Brain microvascular endothelial cell (primary cell): ENCODE measurements at regions not wholly inside any gene's neighbourhood (a gene's known extent, or its start where the extent isn't known, plus 50 kb on each side); places are given as distances from the start of the nearest gene placed in this dataset.
A peak's percentile ranks its signal among the peaks of the same experiment; 100 is the strongest.
"Not testable (repeated sequence)": the region's sequence is repeated elsewhere in the genome, so short reads cannot be mapped to it uniquely, and the experiment has no call there.

ENCODE experiments used
- DNase-seq: peaks from one replicate; pipeline ENCODE4 v3.0.0-alpha.2; 2020
- H3K27ac ChIP-seq: fragments of 250-450 bp; sonication (Bioruptor Pico); 2 replicates; pipeline ENCODE4 v1.5.1; 2020; ENCODE audit warnings: mild to moderate bottlenecking, moderate library complexity
- H3K27me3 ChIP-seq: fragments of 250-450 bp; sonication (Bioruptor Pico); replicated peaks from 2 replicates; pipeline ENCODE4 v1.5.1; 2020; ENCODE audit warnings: mild to moderate bottlenecking
- H3K36me3 ChIP-seq: fragments of 250-450 bp; sonication (Bioruptor Pico); replicated peaks from 2 replicates; pipeline ENCODE4 v1.5.1; 2020; ENCODE audit warnings: mild to moderate bottlenecking
- H3K4me3 ChIP-seq: 2 replicates; pipeline ENCODE4 v1.5.1; 2011; ENCODE audit warnings: low read depth, mild to moderate bottlenecking, control low read depth, low read length, moderate library complexity
- in situ Hi-C: cut with HindIII; loops from 2 replicates; pipeline ENCODE4 v1.10.0; 2017; ENCODE audit warnings: low sequenced_read_pairs, low pct_ligation_motif_present
- TF ChIP-seq, protein P1 (sequence below): IDR thresholded peaks from 2 replicates; pipeline ENCODE4 v1.5.1; 2011; ENCODE audit warnings: low read depth, mild to moderate bottlenecking, moderate library complexity, low read length, control low read depth, inconsistent platforms; ENCODE audit errors: missing control alignments

DNA sequence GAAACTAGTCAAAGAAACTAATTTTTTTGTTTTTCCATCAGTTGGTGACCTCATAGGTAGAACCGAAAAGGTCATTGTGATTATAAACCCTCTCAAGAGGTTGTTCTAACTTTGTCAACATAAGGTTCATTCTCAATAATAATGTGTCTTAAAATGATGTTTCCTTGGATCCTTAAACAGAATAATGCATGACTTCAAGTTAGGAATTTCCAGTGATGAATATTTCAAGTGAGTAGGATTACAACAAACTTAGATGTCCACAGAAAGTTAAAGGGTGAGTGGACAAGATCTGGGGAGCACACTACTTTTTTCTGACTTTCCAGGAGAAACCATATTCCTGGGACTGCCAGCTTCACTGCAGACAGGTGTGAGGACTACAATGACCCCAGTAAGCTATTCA, 239.0 kb upstream of the PTGER4 start:
- in situ Hi-C loops = no loop called here
- Histone ChIP-seq H3K27me3 (no peaks in the 10 kb centered on the region), H3K4me3 (no peak overlapping the region), H3K27ac (no peak overlapping the region), H3K36me3 (no peaks in the 10 kb centered on the region)
- DNase-seq = no peak
- TF ChIP-seq, protein P1, sequence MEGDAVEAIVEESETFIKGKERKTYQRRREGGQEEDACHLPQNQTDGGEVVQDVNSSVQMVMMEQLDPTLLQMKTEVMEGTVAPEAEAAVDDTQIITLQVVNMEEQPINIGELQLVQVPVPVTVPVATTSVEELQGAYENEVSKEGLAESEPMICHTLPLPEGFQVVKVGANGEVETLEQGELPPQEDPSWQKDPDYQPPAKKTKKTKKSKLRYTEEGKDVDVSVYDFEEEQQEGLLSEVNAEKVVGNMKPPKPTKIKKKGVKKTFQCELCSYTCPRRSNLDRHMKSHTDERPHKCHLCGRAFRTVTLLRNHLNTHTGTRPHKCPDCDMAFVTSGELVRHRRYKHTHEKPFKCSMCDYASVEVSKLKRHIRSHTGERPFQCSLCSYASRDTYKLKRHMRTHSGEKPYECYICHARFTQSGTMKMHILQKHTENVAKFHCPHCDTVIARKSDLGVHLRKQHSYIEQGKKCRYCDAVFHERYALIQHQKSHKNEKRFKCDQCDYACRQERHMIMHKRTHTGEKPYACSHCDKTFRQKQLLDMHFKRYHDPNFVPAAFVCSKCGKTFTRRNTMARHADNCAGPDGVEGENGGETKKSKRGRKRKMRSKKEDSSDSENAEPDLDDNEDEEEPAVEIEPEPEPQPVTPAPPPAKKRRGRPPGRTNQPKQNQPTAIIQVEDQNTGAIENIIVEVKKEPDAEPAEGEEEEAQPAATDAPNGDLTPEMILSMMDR = no peak

DNA sequence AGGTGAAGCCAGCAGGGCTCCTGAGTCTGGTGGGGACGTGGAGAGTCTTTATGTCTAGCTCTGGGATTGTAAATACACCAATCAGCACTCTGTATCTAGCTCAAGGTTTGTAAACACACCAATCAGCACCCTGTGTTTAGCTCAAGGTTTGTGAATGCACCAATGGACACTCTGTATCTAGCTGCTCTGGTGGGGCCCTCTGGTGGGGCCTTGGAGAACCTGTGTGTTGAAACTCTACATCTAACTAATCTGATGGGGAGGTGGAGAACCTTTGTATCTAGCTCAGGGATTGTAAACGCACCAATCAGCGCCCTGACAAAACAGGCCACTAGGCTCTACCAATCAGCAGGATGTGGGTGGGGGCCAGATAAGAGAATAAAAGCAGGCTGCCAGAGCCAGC, 240.6 kb upstream of the PTGER4 start:
- H3K36me3 ChIP-seq, H3K27me3 ChIP-seq, in situ Hi-C loops, DNase-seq, H3K27ac ChIP-seq, H3K4me3 ChIP-seq: not testable (repeated sequence)

DNA sequence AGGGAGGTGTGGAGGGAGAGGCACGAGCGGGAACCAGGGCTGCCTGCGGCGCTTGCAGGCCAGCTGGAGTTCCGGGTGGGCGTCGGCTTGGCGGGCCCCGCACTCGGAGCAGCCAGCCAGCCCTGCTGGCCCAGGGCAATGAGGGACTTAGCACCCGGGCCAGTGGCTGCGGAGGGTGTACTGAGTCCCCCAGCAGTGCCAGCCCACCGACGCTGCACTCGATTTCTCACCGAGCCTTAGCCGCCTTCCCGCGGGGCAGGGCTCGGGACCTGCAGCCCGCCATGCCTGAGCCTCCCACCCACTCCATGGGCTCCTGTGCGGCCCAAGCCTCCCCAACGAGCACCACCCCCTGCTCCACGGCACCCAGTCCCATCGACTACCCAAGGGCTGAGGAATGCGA, 241.1 kb upstream of the PTGER4 start:
- in situ Hi-C loops, H3K27me3 ChIP-seq, H3K4me3 ChIP-seq, H3K27ac ChIP-seq, DNase-seq, H3K36me3 ChIP-seq: not testable (repeated sequence)

DNA sequence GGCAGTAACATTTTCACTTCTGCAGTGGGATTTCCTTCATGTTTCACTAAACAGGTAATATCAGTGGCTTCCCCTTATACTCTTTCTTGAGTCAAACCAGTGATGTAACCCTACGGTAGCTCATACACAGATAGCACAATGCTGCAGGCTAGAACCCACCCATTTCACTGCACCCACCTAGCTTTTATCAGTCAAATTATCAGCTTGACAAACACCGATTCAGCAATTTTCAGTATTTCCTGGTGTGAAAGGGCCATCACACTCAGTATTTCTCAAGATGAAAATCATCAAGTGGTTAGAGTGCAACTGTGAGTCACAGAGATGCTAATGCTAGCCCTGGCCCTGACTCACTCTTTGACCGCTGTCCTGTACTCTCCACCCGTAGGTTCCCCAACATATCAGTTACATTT, 242.3 kb upstream of the PTGER4 start:
- no peak overlapping the region for H3K4me3 ChIP-seq
- H3K27me3 ChIP-seq = no peaks in the 10 kb centered on the region
- TF ChIP-seq, protein P1 = no peak
- in situ Hi-C loops = no loop called here
- peak; percentile 90 for DNase-seq
- peak overlapping the region; percentile 45 for H3K27ac ChIP-seq
- H3K36me3 ChIP-seq = no peaks in the 10 kb centered on the region

DNA sequence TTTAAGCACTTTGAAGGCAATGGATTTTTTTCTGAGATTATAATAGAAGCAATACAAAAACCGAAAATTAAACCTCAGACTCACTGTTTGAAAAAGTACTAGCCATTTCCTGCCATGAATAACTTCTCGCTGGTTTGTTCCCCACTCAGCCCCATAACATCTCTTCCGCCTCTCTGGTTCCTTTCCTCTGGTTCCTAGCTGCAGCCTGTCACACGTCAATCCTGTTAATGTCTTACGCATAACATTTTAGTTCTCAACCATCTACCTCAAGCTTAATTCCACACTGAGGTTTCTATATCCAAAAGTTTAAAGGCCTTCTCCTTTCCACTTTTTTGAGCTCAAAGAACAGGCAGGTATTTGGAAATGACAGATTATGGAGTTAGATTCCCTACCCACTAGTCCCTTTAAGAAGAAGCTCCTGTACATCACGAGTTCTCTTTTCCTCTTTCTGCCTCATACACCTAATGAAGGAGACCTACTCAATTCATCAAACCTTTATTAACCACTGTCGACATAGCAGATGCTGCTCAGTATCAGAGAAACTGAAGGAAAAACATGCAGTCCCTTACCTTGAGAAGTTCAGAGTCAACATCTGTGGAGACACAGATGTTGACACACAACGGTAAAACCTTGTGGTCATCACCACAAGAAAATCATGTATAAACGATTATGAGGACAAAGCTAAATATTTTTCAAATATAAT, 243.0 kb upstream of the PTGER4 start:
- H3K4me3 ChIP-seq = no peak overlapping the region
- no peak for DNase-seq
- no peaks in the 10 kb centered on the region for H3K36me3 ChIP-seq
- no peak overlapping the region for H3K27ac ChIP-seq
- H3K27me3 ChIP-seq = no peaks in the 10 kb centered on the region
- in situ Hi-C loops = no loop called here
- TF ChIP-seq, protein P1 = no peak

DNA sequence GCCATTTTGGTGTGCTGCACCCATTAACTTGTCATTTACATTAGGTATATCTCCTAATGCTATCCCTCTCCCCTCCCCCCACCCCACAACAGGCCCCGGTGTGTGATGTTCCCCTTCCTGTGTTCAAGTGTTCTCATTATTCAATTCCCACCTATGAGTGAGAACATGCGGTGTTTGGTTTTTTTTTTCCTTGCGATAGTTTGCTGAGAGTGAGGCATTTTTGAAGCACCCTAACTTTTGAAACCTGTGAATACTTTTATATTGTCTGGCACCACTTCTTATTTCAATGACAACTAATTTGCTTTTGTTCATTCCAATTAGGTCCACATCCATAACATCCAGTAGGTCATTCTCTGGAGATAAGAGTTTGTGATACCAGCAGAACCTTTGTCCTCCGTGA, 244.0 kb upstream of the PTGER4 start:
- in situ Hi-C loops, DNase-seq, H3K36me3 ChIP-seq, H3K27ac ChIP-seq, H3K4me3 ChIP-seq, H3K27me3 ChIP-seq: not testable (repeated sequence)

DNA sequence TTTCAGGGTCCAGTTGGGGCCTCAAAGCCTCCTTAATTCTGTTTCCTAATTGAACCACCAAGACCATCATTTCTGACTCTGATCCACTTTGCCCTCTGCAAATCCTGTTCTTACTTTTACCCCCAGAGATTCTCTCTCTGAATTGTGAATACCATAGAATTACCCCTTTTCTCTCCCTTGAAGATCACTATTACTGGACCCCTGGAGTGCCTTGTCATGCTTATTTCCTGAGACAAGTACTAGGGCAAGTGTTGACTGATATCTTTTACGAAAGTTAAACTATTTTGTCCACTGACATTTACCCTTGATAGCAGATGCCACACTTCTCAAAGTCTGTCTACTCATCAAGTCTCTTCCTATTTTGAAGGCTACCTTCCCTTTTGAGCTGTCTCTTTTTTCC, 246.9 kb upstream of the PTGER4 start:
- no peaks in the 10 kb centered on the region for H3K36me3 ChIP-seq
- no peaks in the 10 kb centered on the region for H3K27me3 ChIP-seq
- in situ Hi-C loops = no loop called here
- DNase-seq = no peak
- H3K27ac ChIP-seq = no peak overlapping the region
- H3K4me3 ChIP-seq = no peak overlapping the region
- TF ChIP-seq, protein P1 = no peak
